ENCODE measurements at regions not wholly inside any gene's neighbourhood (a gene's known extent, or its start where the extent isn't known, plus 50 kb on each side); places are given as distances from the start of the nearest gene placed in this dataset.

- Histone ChIP-seq H2BK5ac (ENCODE audit: insufficient read length, low read length) (no peak overlapping the region), H3K23me2 (ENCODE audit: insufficient read length, low read depth, low read length, poor library complexity, severe bottlenecking) (no peaks in the 10 kb centered on the region), H4K91ac (ENCODE audit: insufficient read length, low read depth, low read length) (no peak overlapping the region), H2AFZ (ENCODE audit: low read length) (no peak overlapping the region), H3K23ac (ENCODE audit: insufficient read length, low read depth, low read length) (no peak overlapping the region), H2AK5ac (ENCODE audit: insufficient read length, low read length) (no peak overlapping the region), H3K79me1 (ENCODE audit: insufficient read depth, low read depth, low read length, poor library complexity, severe bottlenecking) (no peaks in the 10 kb centered on the region), H3K79me2 (ENCODE audit: insufficient read depth, low read length) (no peaks in the 10 kb centered on the region), H4K20me1 (ENCODE audit: control insufficient read depth, insufficient read depth, insufficient read length) (no peaks in the 10 kb centered on the region), H4K5ac (ENCODE audit: insufficient read length, low read depth, low read length) (no peak overlapping the region), H2BK12ac (ENCODE audit: insufficient read length, low read depth, low read length) (no peak overlapping the region), H2BK120ac (ENCODE audit: low read depth, low read length, poor library complexity, severe bottlenecking) (no peak overlapping the region), H3T11ph (ENCODE audit: low read length) (no peak overlapping the region), H3K14ac (ENCODE audit: insufficient read depth, low read length) (no peak overlapping the region), H3K27ac (ENCODE audit: insufficient read length, low read depth, low read length) (no peak overlapping the region), H3K4me2 (ENCODE audit: insufficient read depth, insufficient read length, low read length) (no peak overlapping the region), H3K4ac (ENCODE audit: low read depth, low read length) (no peak overlapping the region), H3K56ac (ENCODE audit: insufficient read length, low read depth, low read length) (no peak overlapping the region), H2BK20ac (ENCODE audit: low read depth, low read length, poor library complexity, severe bottlenecking) (no peak overlapping the region), H3K9ac (ENCODE audit: extremely low read depth, insufficient read length, low read length) (no peak overlapping the region), H3K4me1 (ENCODE audit: insufficient read depth, low read length) (no peaks in the 10 kb centered on the region), H4K8ac (replicated peaks; ENCODE audit: insufficient read length, low read depth, low read length) (no peak overlapping the region), H2BK15ac (ENCODE audit: low read depth, low read length) (no peak overlapping the region), H3K18ac (ENCODE audit: insufficient read length, low read depth, low read length) (no peak overlapping the region), H3K27me3 (ENCODE audit: insufficient read depth, low read length) (no peaks in the 10 kb centered on the region), H3K9me3 (ENCODE audit: control insufficient read depth, low read depth, low read length) (no peaks in the 10 kb centered on the region)
- no CpG with 5 or more reads among the region's 2 CpGs for WGBS (ENCODE audit: extremely low coverage, insufficient read length, low lambda C conversion rate)
- Mint-ChIP-seq H3K36me3 (ENCODE audit: insufficient read depth in 1 of 3, low read depth in 3 of 3) (no peaks in the 10 kb centered on the region; a peak in 1 of 7 replicates), H3K9me3 (no peaks in the 10 kb centered on the region), H3K27ac (no peak overlapping the region), H3K4me1 (peaks cover 3% of the 10 kb centered on the region in 2 experiments; a peak in 3 of 4 replicates), H3K27me3 (ENCODE audit: low read depth) (no peaks in the 10 kb centered on the region), H3K4me3 (no peak overlapping the region)
- DNase-seq: no peak
- no peak for TF ChIP-seq CTCF (conservative IDR thresholded peaks at IDR 0.05)
Observed at GRCh38 chr15:81895723-81896122, 150.1 kb downstream of the MEX3B start.

All from H9 (cell line).